Stimulated activated naive CD4-positive, alpha-beta T cell treated with Interleukin-2 at 50 U/mL for 16 hours (primary cell): ENCODE measurements at regions not wholly inside any gene's neighbourhood (a gene's known extent, or its start where the extent isn't known, plus 50 kb on each side); places are given as distances from the start of the nearest gene placed in this dataset.
"Not testable (repeated sequence)": the region's sequence is repeated elsewhere in the genome, so short reads cannot be mapped to it uniquely, and the experiment has no call there.

ENCODE experiments used
- DNase-seq: peaks from one replicate; lab custom pipeline; 2025; lab: John Stamatoyannopoulos, UW

- DNase-seq, result no peak
Observed at GRCh38 chr6:3900744-3901336, 51.7 kb downstream of the FAM50B start.

GRCh38 chr6:3902871-3903648 lies 53.9 kb downstream of the FAM50B start:
- no peak for DNase-seq

- DNase-seq, result no peak
Observed at GRCh38 chr6:3904518-3904917, 55.3 kb downstream of the FAM50B start.

DNA sequence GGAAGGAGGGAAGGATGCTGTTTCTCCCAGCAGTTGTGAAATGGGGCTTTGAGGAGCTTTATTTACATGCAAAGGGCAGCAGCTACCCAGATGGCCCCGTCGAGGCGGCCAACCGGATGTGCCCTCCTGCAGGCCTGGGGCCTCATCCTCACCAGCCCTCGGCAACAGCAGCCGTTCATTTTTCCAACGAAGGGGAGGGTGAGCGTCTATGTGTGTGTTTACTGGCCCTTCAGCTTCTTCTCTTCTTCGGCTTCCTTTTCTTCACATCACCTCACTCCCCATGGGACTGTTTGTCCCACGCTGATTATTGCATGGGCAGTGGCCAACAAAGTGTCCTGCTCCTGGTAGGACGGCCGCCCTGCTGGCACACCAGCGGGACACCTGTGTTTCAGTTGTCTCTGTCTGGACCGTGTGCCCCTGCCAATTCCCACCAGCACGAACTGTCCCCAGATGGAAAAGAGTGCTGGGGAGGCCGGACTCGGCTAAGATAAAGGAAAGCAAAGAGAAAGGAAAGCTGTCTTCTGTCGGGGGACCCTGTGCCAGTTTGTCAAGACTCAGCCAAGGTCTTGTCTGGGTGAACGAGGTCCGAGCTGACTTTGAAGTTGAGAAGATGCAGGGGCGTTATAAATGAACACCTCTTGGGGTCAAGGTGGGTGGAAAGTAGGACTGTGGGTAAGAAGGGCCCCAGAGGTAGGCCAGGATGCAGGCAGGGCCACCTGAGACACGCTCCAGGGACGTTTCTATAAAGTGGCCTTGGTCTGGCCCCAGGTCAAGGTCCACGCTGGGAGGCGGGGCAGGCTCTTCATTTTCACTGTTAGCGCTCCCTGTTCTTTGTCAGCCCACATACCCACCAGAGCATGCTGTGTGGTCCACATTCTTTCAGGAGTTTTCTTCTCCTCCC lies 57.0 kb downstream of the FAM50B start:
- no peak for DNase-seq

GRCh38 chr6:3906846-3907151 lies 57.6 kb downstream of the FAM50B start:
- no peak for DNase-seq

DNA sequence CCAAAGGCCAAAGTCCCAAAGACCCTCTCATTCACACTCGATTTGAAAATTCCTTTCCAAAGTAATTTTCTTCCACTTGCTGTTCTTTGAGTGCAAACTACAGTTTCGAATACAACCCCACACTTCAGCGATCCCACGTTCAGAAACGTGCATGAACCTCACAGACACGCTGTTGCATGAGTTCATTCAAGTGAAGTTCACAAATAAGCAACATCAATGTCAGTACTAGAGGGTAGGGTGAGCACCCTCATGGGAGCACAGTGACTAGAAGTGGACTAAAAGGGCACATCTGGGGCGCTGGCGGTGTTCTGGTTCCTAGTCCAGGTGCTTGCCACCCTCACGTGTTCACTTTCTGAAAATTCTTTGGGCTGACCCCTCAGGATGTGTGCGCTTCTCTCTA lies 59.0 kb downstream of the FAM50B start:
- no peak for DNase-seq

DNA sequence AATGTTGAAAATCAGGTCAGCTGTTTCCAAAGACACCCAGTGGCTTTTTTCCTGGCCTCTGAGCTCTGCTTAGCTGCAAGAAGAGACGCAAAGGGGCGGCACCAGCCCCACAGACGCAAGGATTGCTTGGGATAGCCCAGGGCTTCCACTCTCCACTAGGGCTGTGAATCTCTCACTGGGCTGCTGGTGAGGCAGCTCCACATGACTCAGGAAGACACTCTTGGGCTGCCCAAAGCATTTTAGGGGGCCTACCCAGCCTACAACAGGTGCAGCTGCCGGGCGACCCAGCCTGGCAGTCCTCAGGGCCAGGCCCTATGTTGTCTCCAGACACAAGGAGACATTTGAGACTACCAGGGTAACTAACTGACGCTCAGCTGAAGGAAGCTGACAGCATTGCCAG lies 59.8 kb downstream of the FAM50B start:
- DNase-seq, result no peak

GRCh38 chr6:3910106-3910663 lies 61.0 kb downstream of the FAM50B start:
- DNase-seq, result no peak

- no peak for DNase-seq
Observed at GRCh38 chr6:3911130-3911529, 62.0 kb downstream of the FAM50B start.

DNA sequence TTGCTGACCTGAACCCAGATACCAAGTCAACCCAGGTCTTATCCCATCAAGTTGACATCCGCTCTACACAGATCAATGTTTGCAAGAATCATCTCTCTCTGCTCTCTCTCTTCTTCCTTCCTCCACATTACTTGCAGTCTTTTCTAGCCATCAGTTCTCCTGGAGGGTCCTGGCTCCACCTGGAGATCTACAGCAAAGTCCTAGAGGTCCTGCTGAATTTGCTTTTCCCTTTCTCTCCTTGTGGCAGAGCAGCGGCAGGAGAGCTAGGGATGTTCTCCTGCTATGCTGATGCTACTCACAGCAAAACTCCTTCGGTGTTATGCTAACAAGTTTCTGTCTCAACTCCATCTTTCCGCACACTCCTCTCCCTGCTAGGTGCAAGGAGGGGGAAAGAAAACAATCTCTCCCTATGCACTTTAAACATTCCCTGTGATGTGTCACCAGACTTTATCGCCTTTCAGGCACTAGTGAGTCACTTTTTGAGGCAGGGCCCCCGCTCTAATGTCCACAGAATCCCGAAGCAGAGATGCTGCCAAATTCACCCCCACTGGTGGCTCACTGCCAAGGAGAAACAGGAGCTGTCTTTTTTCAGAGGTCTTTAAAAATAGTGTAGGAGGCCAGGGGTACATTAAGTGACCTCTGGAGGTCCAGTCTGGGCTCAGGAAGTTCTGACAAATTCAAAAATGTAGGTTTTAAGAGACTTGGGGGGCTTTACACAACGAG lies 62.6 kb downstream of the FAM50B start:
- no peak for DNase-seq

- DNase-seq, result no peak
Observed at GRCh38 chr6:3912361-3913076, 63.3 kb downstream of the FAM50B start.

DNA sequence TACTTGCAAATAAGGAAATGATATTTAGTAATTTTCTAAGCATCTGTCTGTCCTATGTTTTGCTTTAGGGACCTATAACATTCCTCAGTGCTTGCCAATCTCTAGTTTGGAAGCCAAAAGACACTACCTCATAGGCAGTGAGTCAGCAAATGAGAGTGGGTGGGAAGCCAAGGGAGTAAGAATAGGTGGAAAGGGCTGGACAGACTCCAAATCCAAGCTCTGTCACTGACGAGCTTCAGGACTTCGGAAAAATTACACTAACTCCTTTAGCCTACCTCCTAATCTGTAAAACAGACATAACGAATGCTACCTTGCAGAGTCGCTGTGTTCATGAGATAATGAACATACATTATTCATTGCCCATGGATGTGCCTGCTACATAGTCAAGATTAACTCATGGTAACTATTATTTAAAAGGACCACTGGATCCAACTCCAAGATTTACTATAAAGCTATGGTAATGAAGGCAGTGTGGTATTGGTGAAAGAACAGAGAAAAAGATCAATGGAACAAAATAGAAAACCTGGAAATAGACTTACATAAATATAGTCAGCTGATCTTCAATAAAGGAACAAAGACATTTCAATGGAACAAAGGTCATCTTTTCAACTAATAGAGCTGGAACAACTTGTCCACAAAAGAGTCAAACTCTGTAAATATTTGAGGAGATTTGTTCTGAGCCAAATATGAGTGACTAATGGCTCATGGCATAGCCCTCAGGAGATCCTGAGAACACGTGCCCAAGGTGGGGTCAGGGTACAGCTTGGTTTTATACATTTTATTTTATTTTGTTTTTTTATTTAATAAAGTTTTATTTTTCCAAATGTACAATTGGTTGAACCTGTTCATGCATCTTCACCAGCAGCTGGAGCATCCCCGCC lies 64.1 kb downstream of the FAM50B start:
- no peak for DNase-seq

- no peak for DNase-seq
Observed at GRCh38 chr6:3913958-3914337, 64.8 kb downstream of the FAM50B start.

GRCh38 chr6:3915076-3915791 lies 66.1 kb downstream of the FAM50B start:
- DNase-seq, result no peak

GRCh38 chr6:3916211-3916610 lies 67.0 kb downstream of the FAM50B start:
- no peak for DNase-seq

- DNase-seq, result not testable (repeated sequence)
Observed at GRCh38 chr6:3916749-3917148, 67.6 kb downstream of the FAM50B start.

GRCh38 chr6:3918469-3918868 lies 69.3 kb downstream of the FAM50B start:
- no peak for DNase-seq

GRCh38 chr6:3919130-3919628 lies 70.0 kb downstream of the FAM50B start:
- no peak for DNase-seq

DNA sequence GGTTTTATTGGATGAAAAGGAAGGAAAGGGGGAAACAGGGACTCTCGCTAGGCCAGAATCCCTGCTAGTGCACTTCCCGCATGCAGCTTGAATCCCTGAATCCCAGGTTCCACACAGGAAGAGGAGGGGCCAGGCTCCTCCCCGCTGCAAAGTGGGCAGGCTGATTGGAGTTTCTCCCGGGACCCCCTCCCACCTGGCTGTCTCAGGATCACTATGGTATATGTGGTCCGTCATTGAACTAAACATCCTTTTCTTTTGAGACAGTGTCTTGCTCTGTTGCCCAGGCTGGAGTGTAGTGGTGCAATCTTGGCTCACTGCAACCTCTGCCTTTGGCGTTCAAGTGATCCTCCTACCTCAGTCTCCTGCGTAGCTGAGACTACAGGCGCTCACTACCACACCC lies 70.7 kb downstream of the FAM50B start:
- no peak for DNase-seq

- no peak for DNase-seq
Observed at GRCh38 chr6:3920321-3920720, 71.1 kb downstream of the FAM50B start.
